Peyer's patch (tissue), 4 donors: ENCODE measurements at regions not wholly inside any gene's neighbourhood (a gene's known extent, or its start where the extent isn't known, plus 50 kb on each side); places are given as distances from the start of the nearest gene placed in this dataset.

ENCODE experiments used
- DNase-seq, 3 donors: peaks; one replicate each; pipeline ENCODE4 v3.0.0-alpha.2; 2017 to 2019
- H3K27ac ChIP-seq, 4 donors: fragments of 200-600 bp; sonication (generic); one replicate each; pipeline ENCODE4 v1.5.1; 2016 to 2019
- H3K27me3 ChIP-seq, 2 donors: fragments of 200-600 bp; sonication (generic); one replicate each; pipeline ENCODE4 v1.5.1; 2019
- H3K36me3 ChIP-seq, 3 donors: fragments of 200-600 bp; sonication (generic); one replicate each; pipeline ENCODE4 v1.5.1; 2016 to 2019
- H3K4me1 ChIP-seq, 4 donors: fragments of 200-600 bp; sonication (generic); one replicate each; pipeline ENCODE4 v1.5.1; 2016 to 2019
- H3K4me3 ChIP-seq, 4 donors: fragments of 200-600 bp; sonication (generic); 1 replicate in 3 of 4; 2 replicates in 1 of 4; pipeline ENCODE4 v1.5.1; 2016 to 2019; ENCODE audit warnings: mild to moderate bottlenecking in 1 of 4
- H3K9me3 ChIP-seq, 4 donors: fragments of 200-600 bp; sonication (generic); one replicate each; pipeline ENCODE4 v1.5.1; 2016 to 2019; ENCODE audit warnings: mild to moderate bottlenecking in 1 of 4
- POLR2A ChIP-seq, 2 donors: fragments of 450-650 bp; IDR thresholded peaks; one replicate each; pipeline ENCODE4 v1.5.1; 2017; ENCODE audit warnings: antibody characterized with exemption in 2 of 2, mild to moderate bottlenecking in 2 of 2, moderate library complexity in 2 of 2
- TF ChIP-seq, protein P1 (sequence below), 6 experiments: fragments of 450-650 bp in 4 of 6; fragments of 200-600 bp in 2 of 6; sonication (generic) in 1 of 6; IDR thresholded peaks; one replicate each; pipeline ENCODE4 v1.5.1; 2017 to 2019; ENCODE audit warnings: antibody characterized with exemption in 6 of 6, mild to moderate bottlenecking in 3 of 6, moderate library complexity in 1 of 6

- Histone ChIP-seq H3K4me3 (no peak overlapping the region), H3K27me3 (no peaks in the 10 kb centered on the region), H3K4me1 (no peaks in the 10 kb centered on the region), H3K27ac (no peak overlapping the region), H3K36me3 (no peaks in the 10 kb centered on the region), H3K9me3 (no peaks in the 10 kb centered on the region)
- TF ChIP-seq, protein P1, sequence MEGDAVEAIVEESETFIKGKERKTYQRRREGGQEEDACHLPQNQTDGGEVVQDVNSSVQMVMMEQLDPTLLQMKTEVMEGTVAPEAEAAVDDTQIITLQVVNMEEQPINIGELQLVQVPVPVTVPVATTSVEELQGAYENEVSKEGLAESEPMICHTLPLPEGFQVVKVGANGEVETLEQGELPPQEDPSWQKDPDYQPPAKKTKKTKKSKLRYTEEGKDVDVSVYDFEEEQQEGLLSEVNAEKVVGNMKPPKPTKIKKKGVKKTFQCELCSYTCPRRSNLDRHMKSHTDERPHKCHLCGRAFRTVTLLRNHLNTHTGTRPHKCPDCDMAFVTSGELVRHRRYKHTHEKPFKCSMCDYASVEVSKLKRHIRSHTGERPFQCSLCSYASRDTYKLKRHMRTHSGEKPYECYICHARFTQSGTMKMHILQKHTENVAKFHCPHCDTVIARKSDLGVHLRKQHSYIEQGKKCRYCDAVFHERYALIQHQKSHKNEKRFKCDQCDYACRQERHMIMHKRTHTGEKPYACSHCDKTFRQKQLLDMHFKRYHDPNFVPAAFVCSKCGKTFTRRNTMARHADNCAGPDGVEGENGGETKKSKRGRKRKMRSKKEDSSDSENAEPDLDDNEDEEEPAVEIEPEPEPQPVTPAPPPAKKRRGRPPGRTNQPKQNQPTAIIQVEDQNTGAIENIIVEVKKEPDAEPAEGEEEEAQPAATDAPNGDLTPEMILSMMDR (IDR thresholded peaks at IDR 0.05), result no peak
- TF ChIP-seq POLR2A (IDR thresholded peaks at IDR 0.05), result no peak
- no peak for DNase-seq
These were observed 182.5 kb downstream of the GAS1 start for GRCh38 chr9:86764671-86765343.

GRCh38 chr9:86764221-86764624 is 183.1 kb downstream of the GAS1 start:
- no peak for TF ChIP-seq POLR2A (IDR thresholded peaks at IDR 0.05)
- TF ChIP-seq, protein P1 (IDR thresholded peaks at IDR 0.05), result no peak
- Histone ChIP-seq H3K9me3 (no peaks in the 10 kb centered on the region), H3K27ac (no peak overlapping the region), H3K4me1 (no peaks in the 10 kb centered on the region), H3K36me3 (no peaks in the 10 kb centered on the region), H3K27me3 (no peaks in the 10 kb centered on the region), H3K4me3 (no peak overlapping the region)
- no peak for DNase-seq

DNA sequence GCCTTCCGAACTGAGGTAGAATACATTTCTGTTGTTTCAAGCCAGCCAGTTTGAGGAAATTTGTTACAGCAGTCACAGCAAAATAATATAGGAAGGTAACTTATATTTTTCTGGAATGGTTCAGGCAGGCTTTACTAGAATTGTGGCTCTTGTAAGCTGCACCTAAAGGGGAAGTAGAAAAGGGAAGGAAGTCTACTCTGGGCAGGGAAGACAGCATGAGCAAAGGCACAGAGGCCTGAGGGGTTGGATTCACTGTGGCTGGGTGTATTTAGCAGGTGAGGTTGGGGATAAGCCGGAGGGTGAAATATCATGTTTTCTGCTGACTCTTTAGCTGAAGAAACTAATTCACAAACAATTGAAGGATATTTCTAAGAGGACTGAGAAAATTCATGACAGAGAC is 183.5 kb downstream of the GAS1 start:
- TF ChIP-seq, protein P1 (IDR thresholded peaks at IDR 0.05), result no peak
- no peak for TF ChIP-seq POLR2A (IDR thresholded peaks at IDR 0.05)
- Histone ChIP-seq H3K4me1 (no peaks in the 10 kb centered on the region), H3K4me3 (no peak overlapping the region), H3K27me3 (no peaks in the 10 kb centered on the region), H3K36me3 (no peaks in the 10 kb centered on the region), H3K27ac (no peak overlapping the region), H3K9me3 (no peaks in the 10 kb centered on the region)
- DNase-seq, result no peak

DNA sequence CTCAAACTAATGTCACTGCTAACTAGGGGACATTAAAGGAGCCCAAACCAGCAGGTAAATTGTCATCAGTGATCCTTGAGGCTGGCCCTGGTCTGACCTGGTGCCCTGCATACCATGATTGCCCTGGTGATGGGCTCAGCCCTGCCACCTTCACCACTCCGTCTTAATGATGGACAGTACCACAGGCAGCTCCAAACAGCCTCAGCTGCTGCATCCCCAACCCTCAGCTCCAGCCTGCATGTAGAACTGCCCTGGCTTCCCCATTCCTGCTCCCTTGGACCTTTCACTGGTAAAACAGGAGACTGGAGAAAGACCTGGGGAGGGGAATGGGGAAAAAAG is 190.0 kb downstream of the GAS1 start:
- H3K27me3 ChIP-seq, result no peaks in the 10 kb centered on the region
- no peaks in the 10 kb centered on the region for H3K9me3 ChIP-seq
- no peaks in the 10 kb centered on the region for H3K4me1 ChIP-seq
- H3K27ac ChIP-seq, result no peak overlapping the region
- no peak for DNase-seq
- no peak overlapping the region for H3K4me3 ChIP-seq
- TF ChIP-seq, protein P1 (IDR thresholded peaks at IDR 0.05), result no peak
- no peak for TF ChIP-seq POLR2A (IDR thresholded peaks at IDR 0.05)
- no peaks in the 10 kb centered on the region for H3K36me3 ChIP-seq

- DNase-seq, result no peak
- Histone ChIP-seq H3K36me3 (no peaks in the 10 kb centered on the region), H3K27me3 (no peaks in the 10 kb centered on the region), H3K27ac (no peak overlapping the region), H3K9me3 (no peaks in the 10 kb centered on the region), H3K4me3 (no peak overlapping the region), H3K4me1 (no peaks in the 10 kb centered on the region)
- TF ChIP-seq, protein P1 (IDR thresholded peaks at IDR 0.05), result no peak
- no peak for TF ChIP-seq POLR2A (IDR thresholded peaks at IDR 0.05)
These were observed 190.5 kb downstream of the GAS1 start for GRCh38 chr9:86756576-86757381.
